Mucosa of descending colon (tissue), 3 donors: ENCODE measurements at regions not wholly inside any gene's neighbourhood (a gene's known extent, or its start where the extent isn't known, plus 50 kb on each side); places are given as distances from the start of the nearest gene placed in this dataset.
"Not testable (repeated sequence)": the region's sequence is repeated elsewhere in the genome, so short reads cannot be mapped to it uniquely, and the experiment has no call there.

Source experiments
- ATAC-seq: fragments of 200-7000 bp; cut with Tn5 transposase; one replicate; pipeline ENCODE4 v1.9.1; 2020; ENCODE audit warnings: mild to moderate bottlenecking, moderate library complexity
- DNase-seq, 3 donors: peaks; one replicate each; pipeline ENCODE4 v3.0.0-alpha.2; 2020
- H3K36me3 ChIP-seq: fragments of 200-600 bp; one replicate; pipeline ENCODE4 v1.8.0; 2021; ENCODE audit warnings: low read depth, mild to moderate bottlenecking
- H3K4me1 ChIP-seq: fragments of 200-600 bp; one replicate; pipeline ENCODE4 v1.8.0; 2021; ENCODE audit warnings: low read depth, mild to moderate bottlenecking
- H3K4me3 ChIP-seq: fragments of 200-600 bp; one replicate; pipeline ENCODE4 v1.8.0; 2021; ENCODE audit warnings: mild to moderate bottlenecking
- H3K9me3 ChIP-seq: fragments of 200-600 bp; one replicate; pipeline ENCODE4 v1.8.0; 2021; ENCODE audit warnings: mild to moderate bottlenecking
- CTCF ChIP-seq: fragments of 200-600 bp; IDR thresholded peaks from one replicate; pipeline ENCODE4 v1.8.0; 2022; ENCODE audit warnings: antibody characterized with exemption, mild to moderate bottlenecking
- intact Hi-C, 2 donors: fragments of 100-400 bp; cut with DNase I in 1 of 2; cut with micrococcal nuclease in 1 of 2; formaldehyde crosslinking; loops; one replicate each; pipeline versions ENCODE4 v1.11.0 to v1.11.1; 2022; cut with DNase I, micrococcal nuclease
- donor health status: DM: no; HTN: no; CAD: no; lungs with moderate emphysema.
- donor health status: DM: no; HTN: no; CAD: no.
- donor health status: DM: no; HTN: yes; CAD: no.

DNA sequence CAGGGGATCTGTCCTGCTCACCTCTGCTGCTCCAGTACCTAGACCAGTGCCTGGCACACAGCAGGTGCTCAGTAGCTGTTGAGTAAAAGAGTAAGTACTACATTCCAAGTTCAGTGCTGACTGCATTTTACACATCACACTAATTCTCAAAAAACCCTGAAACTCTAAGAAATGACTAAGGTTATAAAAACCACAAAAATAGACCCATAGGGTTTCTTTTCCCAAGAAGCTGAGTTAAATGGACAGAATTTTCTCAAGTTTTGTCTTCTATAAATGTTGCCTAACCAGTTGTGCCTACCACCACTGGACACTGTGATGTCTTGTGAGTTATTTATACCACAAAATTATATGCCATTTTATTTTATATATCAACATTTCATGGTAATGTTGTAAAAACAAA lies 78.9 kb upstream of the RXFP1 start:
- intact Hi-C loops = no loop called here
- no peaks in the 10 kb centered on the region for H3K9me3 ChIP-seq
- H3K4me1 ChIP-seq = no peaks in the 10 kb centered on the region
- DNase-seq = no peak
- TF ChIP-seq CTCF = no peak
- H3K4me3 ChIP-seq = no peak overlapping the region
- no peak for ATAC-seq
- H3K36me3 ChIP-seq = no peaks in the 10 kb centered on the region

DNA sequence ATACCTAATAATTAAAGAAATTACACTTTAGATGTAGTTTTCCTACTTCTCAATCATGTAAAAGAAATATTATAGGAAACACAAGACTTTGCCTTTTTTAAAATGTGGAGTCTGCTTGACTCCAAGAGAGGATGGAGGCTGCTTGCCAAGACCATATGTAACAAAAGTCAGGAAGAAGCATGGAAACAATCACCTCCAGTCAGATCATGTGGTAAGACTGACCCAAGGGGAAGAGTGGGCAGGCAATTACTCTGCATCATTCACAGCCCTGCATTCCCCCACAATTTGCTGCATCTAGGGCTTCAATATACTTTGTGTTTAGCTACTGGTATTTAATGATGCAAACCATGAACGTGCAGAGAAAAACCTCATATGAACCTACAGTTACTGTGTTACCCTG lies 78.0 kb upstream of the RXFP1 start:
- DNase-seq (no peak), ATAC-seq (no peak)
- Histone ChIP-seq H3K36me3 (no peaks in the 10 kb centered on the region), H3K4me1 (no peaks in the 10 kb centered on the region), H3K9me3 (no peaks in the 10 kb centered on the region), H3K4me3 (no peak overlapping the region)
- TF ChIP-seq CTCF = no peak
- intact Hi-C loops = no loop called here

- no peak for ATAC-seq
- TF ChIP-seq CTCF = no peak
Observed at GRCh38 chr4:158444621-158445020, 77.1 kb upstream of the RXFP1 start.

GRCh38 chr4:158446106-158446505 lies 75.6 kb upstream of the RXFP1 start:
- H3K36me3 ChIP-seq = no peaks in the 10 kb centered on the region
- intact Hi-C loops = no loop called here
- no peak for DNase-seq
- no peaks in the 10 kb centered on the region for H3K9me3 ChIP-seq
- no peak for TF ChIP-seq CTCF
- no peak for ATAC-seq
- no peak overlapping the region for H3K4me3 ChIP-seq
- H3K4me1 ChIP-seq = no peaks in the 10 kb centered on the region

More at GRCh38 chr4:158444621-158445020, 77.1 kb upstream of the RXFP1 start:
- Histone ChIP-seq H3K4me1 (no peaks in the 10 kb centered on the region), H3K36me3 (no peaks in the 10 kb centered on the region), H3K9me3 (no peaks in the 10 kb centered on the region), H3K4me3 (no peak overlapping the region)
- intact Hi-C loops = no loop called here
- no peak for DNase-seq

- intact Hi-C loops = no loop called here
- TF ChIP-seq CTCF = no peak
- H3K9me3 ChIP-seq = no peaks in the 10 kb centered on the region
- H3K36me3 ChIP-seq = no peaks in the 10 kb centered on the region
- H3K4me3 ChIP-seq = no peak overlapping the region
- ATAC-seq (no peak), DNase-seq (no peak)
- H3K4me1 ChIP-seq = no peaks in the 10 kb centered on the region
Observed at GRCh38 chr4:158450741-158451140, 70.9 kb upstream of the RXFP1 start.

GRCh38 chr4:158452116-158452515 lies 69.6 kb upstream of the RXFP1 start:
- H3K36me3 ChIP-seq, DNase-seq, intact Hi-C loops, H3K4me1 ChIP-seq, H3K4me3 ChIP-seq, ATAC-seq, H3K9me3 ChIP-seq: not testable (repeated sequence)
